Left cardiac atrium (tissue), 4 donors: ENCODE measurements at regions not wholly inside any gene's neighbourhood (a gene's known extent, or its start where the extent isn't known, plus 50 kb on each side); places are given as distances from the start of the nearest gene placed in this dataset.
A peak's percentile ranks its signal among the peaks of the same experiment; 100 is the strongest.

Source experiments
- ATAC-seq, 2 donors: fragments of 200-7000 bp; cut with Tn5 transposase; one replicate each; pipeline ENCODE4 v1.9.1; 2020; ENCODE audit warnings: mild to moderate bottlenecking in 2 of 2, moderate library complexity in 2 of 2
- DNase-seq: peaks from one replicate; pipeline ENCODE4 v3.0.0-alpha.2; 2020
- intact Hi-C, 2 donors: fragments of 100-400 bp; cut with DNase I; formaldehyde crosslinking; loops; one replicate each; pipeline versions ENCODE4 v1.14.1 to v1.15.1; 2022 to 2023
- donor health status: DM: no; HTN: yes; CAD: no.
- donor health status: DM: no; HTN: yes; CAD: no; lungs with severe emphysema.
- donor health status: DM: yes; HTN: yes; CAD: no.
- donor health status: Dilated cardiomyopathy.

GRCh38 chr9:8014997-8015682, 215.6 kb upstream of the DMAC1 start:
- intact Hi-C loops = no loop called here
- ATAC-seq = no peak
- DNase-seq = no peak

- DNase-seq (no peak), ATAC-seq (no peak)
- intact Hi-C loops = no loop called here
These were observed 213.4 kb upstream of the DMAC1 start for GRCh38 chr9:8012986-8013385.

GRCh38 chr9:8011974-8012373, 212.4 kb upstream of the DMAC1 start:
- intact Hi-C loops = no loop called here
- DNase-seq = no peak
- ATAC-seq = no peak

GRCh38 chr9:7996558-7996957, 197.0 kb upstream of the DMAC1 start:
- ATAC-seq (no peak), DNase-seq (no peak)
- intact Hi-C loops = no loop called here

- no peak for DNase-seq
- no peak for ATAC-seq
- intact Hi-C loops = no loop called here
These were observed 189.2 kb upstream of the DMAC1 start for GRCh38 chr9:7988644-7989280.

GRCh38 chr9:7984692-7985091, 185.1 kb upstream of the DMAC1 start:
- no peak for DNase-seq
- no peak for ATAC-seq
- intact Hi-C loops = no loop called here

- intact Hi-C loops = no loop called here
- no peak for DNase-seq
- ATAC-seq = no peak
These were observed 184.6 kb upstream of the DMAC1 start for GRCh38 chr9:7984203-7984602.

- DNase-seq (no peak), ATAC-seq (no peak)
- intact Hi-C loops = no loop called here
These were observed 183.9 kb upstream of the DMAC1 start for GRCh38 chr9:7983490-7983889.

GRCh38 chr9:7982907-7983306, 183.3 kb upstream of the DMAC1 start:
- ATAC-seq = no peak
- no peak for DNase-seq
- intact Hi-C loops = no loop called here

GRCh38 chr9:7980691-7981289, 181.2 kb upstream of the DMAC1 start:
- DNase-seq (no peak), ATAC-seq (no peak)
- intact Hi-C loops = no loop called here

- ATAC-seq = no peak
- DNase-seq = no peak
- intact Hi-C loops = no loop called here
These were observed 180.5 kb upstream of the DMAC1 start for GRCh38 chr9:7980041-7980440.

GRCh38 chr9:7979611-7980010, 180.0 kb upstream of the DMAC1 start:
- intact Hi-C loops = no loop called here
- ATAC-seq = peak; percentile 62 to 70
- DNase-seq = no peak

- ATAC-seq = no peak
- intact Hi-C loops = no loop called here
- no peak for DNase-seq
These were observed 178.0 kb upstream of the DMAC1 start for GRCh38 chr9:7977586-7977985.

GRCh38 chr9:7976856-7977255, 177.3 kb upstream of the DMAC1 start:
- no peak for ATAC-seq
- DNase-seq = no peak
- intact Hi-C loops = no loop called here

- ATAC-seq = peak; percentile 68 to 76
- intact Hi-C loops = no loop called here
- no peak for DNase-seq
These were observed 176.7 kb upstream of the DMAC1 start for GRCh38 chr9:7976167-7976755.

GRCh38 chr9:7975336-7975735, 175.8 kb upstream of the DMAC1 start:
- intact Hi-C loops = no loop called here
- DNase-seq (no peak), ATAC-seq (no peak)

GRCh38 chr9:7974335-7974960, 174.9 kb upstream of the DMAC1 start:
- intact Hi-C loops = no loop called here
- no peak for DNase-seq
- ATAC-seq = no peak

- ATAC-seq (no peak), DNase-seq (no peak)
- intact Hi-C loops = no loop called here
These were observed 173.5 kb upstream of the DMAC1 start for GRCh38 chr9:7973123-7973522.

GRCh38 chr9:7970681-7971330, 171.2 kb upstream of the DMAC1 start:
- DNase-seq (no peak), ATAC-seq (no peak)
- intact Hi-C loops = no loop called here

- intact Hi-C loops = no loop called here
- DNase-seq (no peak), ATAC-seq (no peak)
These were observed 169.1 kb upstream of the DMAC1 start for GRCh38 chr9:7968687-7969086.
